HL-60 (cell line): ENCODE measurements at regions not wholly inside any gene's neighbourhood (a gene's known extent, or its start where the extent isn't known, plus 50 kb on each side); places are given as distances from the start of the nearest gene placed in this dataset.

Experiments
- DNase-seq, 2 experiments: peaks; one replicate each; pipeline ENCODE4 v3.0.0-alpha.2; 2010 to 2020; ENCODE audit warnings: low read depth in 1 of 2, low spot score in 1 of 2
- H3K27ac ChIP-seq: fragments of 250-450 bp; sonication (Bioruptor Pico); replicated peaks from 2 replicates; pipeline ENCODE4 v1.5.1; 2020; ENCODE audit warnings: mild to moderate bottlenecking, moderate library complexity
- H3K27me3 ChIP-seq: fragments of 250-450 bp; sonication (Bioruptor Pico); 2 replicates; pipeline ENCODE4 v1.5.1; 2021; ENCODE audit warnings: mild to moderate bottlenecking, moderate library complexity; ENCODE audit not compliant: insufficient read depth, poor library complexity, severe bottlenecking
- H3K4me3 ChIP-seq: replicated peaks from 2 replicates; pipeline ENCODE4 v1.5.1; 2011; ENCODE audit warnings: mild to moderate bottlenecking, control low read depth, low read length; ENCODE audit not compliant: insufficient read depth
- CTCF ChIP-seq: IDR thresholded peaks from one replicate; pipeline ENCODE4 v1.5.1; 2011; ENCODE audit warnings: low read length, control low read depth, inconsistent platforms; ENCODE audit not compliant: insufficient read depth
- GABPA ChIP-seq: IDR thresholded peaks from 2 replicates; pipeline ENCODE4 v1.6.1; 2012; ENCODE audit warnings: low read depth
- POLR2AphosphoS5 ChIP-seq: IDR thresholded peaks from 2 replicates; pipeline ENCODE4 v1.6.1; 2012; ENCODE audit warnings: low read depth
- REST ChIP-seq: IDR thresholded peaks from 2 replicates; pipeline ENCODE4 v1.6.1; 2012; ENCODE audit warnings: low read depth; ENCODE audit not compliant: insufficient replicate concordance
- SPI1 ChIP-seq: IDR thresholded peaks from 2 replicates; pipeline ENCODE4 v1.6.1; 2012; ENCODE audit warnings: low read depth, mild to moderate bottlenecking, borderline replicate concordance

GRCh38 chr1:184319879-184320278 lies 67.0 kb upstream of the C1orf21 start:
- Histone ChIP-seq H3K27ac (no peak overlapping the region), H3K27me3 (peaks cover 6% of the 10 kb centered on the region), H3K4me3 (no peak overlapping the region)
- TF ChIP-seq CTCF (no peak), POLR2AphosphoS5 (no peak), GABPA (no peak), SPI1 (no peak), REST (no peak)
- DNase-seq, result no peak

GRCh38 chr1:184322253-184322652 lies 64.6 kb upstream of the C1orf21 start:
- H3K27ac ChIP-seq, result no peak overlapping the region
- DNase-seq, result no peak
- H3K4me3 ChIP-seq, result no peak overlapping the region
- TF ChIP-seq SPI1 (no peak), POLR2AphosphoS5 (no peak), REST (no peak), GABPA (no peak)
- peaks cover 8% of the 10 kb centered on the region for H3K27me3 ChIP-seq

GRCh38 chr1:184324972-184325371 lies 61.9 kb upstream of the C1orf21 start:
- no peak overlapping the region for H3K27ac ChIP-seq
- peaks cover 8% of the 10 kb centered on the region for H3K27me3 ChIP-seq
- no peak for DNase-seq
- no peak overlapping the region for H3K4me3 ChIP-seq
- TF ChIP-seq SPI1 (no peak), CTCF (no peak), POLR2AphosphoS5 (no peak), REST (no peak), GABPA (no peak)

GRCh38 chr1:184326278-184326677 lies 60.6 kb upstream of the C1orf21 start:
- Histone ChIP-seq H3K27ac (no peak overlapping the region), H3K27me3 (peaks cover 7% of the 10 kb centered on the region), H3K4me3 (no peak overlapping the region)
- no peak for DNase-seq
- no peak for TF ChIP-seq SPI1
- no peak for TF ChIP-seq REST
- TF ChIP-seq GABPA, result no peak
- no peak for TF ChIP-seq POLR2AphosphoS5
- TF ChIP-seq CTCF, result no peak
